ENCODE measurements at regions not wholly inside any gene's neighbourhood (a gene's known extent, or its start where the extent isn't known, plus 50 kb on each side); places are given as distances from the start of the nearest gene placed in this dataset.

- DNase-seq = no peak
- Histone ChIP-seq H3K36me3 (no peaks in the 10 kb centered on the region), H3K4me3 (no peak overlapping the region), H3K27me3 (replicated peaks in 1 of 7) (peaks cover 0 to 5% (median 0%) of the 10 kb centered on the region in 7 donors), H3K4me1 (peaks cover 0 to 4% (median 0%) of the 10 kb centered on the region in 6 donors), H3K9me3 (peaks cover 0 to 36% (median 30%) of the 10 kb centered on the region in 8 donors), H3K27ac (peak overlapping the region in 7 of 8 donors; percentile 29 to 67 (median 54))
- intact Hi-C loops (cut with DNase I; ENCODE audit: low total_unique reads) = no loop called here
- TF ChIP-seq CTCF (IDR thresholded peaks at IDR 0.05 in 8 of 11, conservative IDR thresholded peaks at IDR 0.05 in 3 of 11) (no peak), POLR2A (IDR thresholded peaks at IDR 0.05) (no peak), POLR2AphosphoS5 (IDR thresholded peaks at IDR 0.05) (no peak)
- WGBS, 5 donors = 33 to 68% (median 46%) methylated on average over 7 of the region's 7 CpGs
Measured at GRCh38 chr6:4380881-4381281, 245.5 kb upstream of the ECI2 start.

- no peak for DNase-seq
- WGBS, 5 donors = 76 to 89% (median 83%) methylated on average over 4 of the region's 4 CpGs
- H3K36me3 ChIP-seq = no peaks in the 10 kb centered on the region
- H3K4me3 ChIP-seq = no peak overlapping the region
- H3K4me1 ChIP-seq = peaks cover 0 to 4% (median 0%) of the 10 kb centered on the region in 6 donors
- intact Hi-C loops (cut with DNase I; ENCODE audit: low total_unique reads) = no loop called here
- no peak overlapping the region for H3K27ac ChIP-seq
- peaks cover 0 to 5% (median 0%) of the 10 kb centered on the region in 7 donors for H3K27me3 ChIP-seq (replicated peaks in 1 of 7)
- no peak for TF ChIP-seq POLR2AphosphoS5 (IDR thresholded peaks at IDR 0.05)
- no peak for TF ChIP-seq CTCF (IDR thresholded peaks at IDR 0.05 in 8 of 11, conservative IDR thresholded peaks at IDR 0.05 in 3 of 11)
- TF ChIP-seq POLR2A (IDR thresholded peaks at IDR 0.05) = no peak
- peaks cover 0 to 29% (median 26%) of the 10 kb centered on the region in 8 donors for H3K9me3 ChIP-seq
Measured at GRCh38 chr6:4379958-4380357, 244.6 kb upstream of the ECI2 start.

- Histone ChIP-seq H3K4me3 (no peak overlapping the region), H3K9me3 (peaks cover 0 to 14% (median 11%) of the 10 kb centered on the region in 8 donors), H3K27me3 (replicated peaks in 1 of 7) (peaks cover 0 to 5% (median 0%) of the 10 kb centered on the region in 7 donors), H3K27ac (no peak overlapping the region), H3K4me1 (peaks cover 0 to 4% (median 0%) of the 10 kb centered on the region in 6 donors), H3K36me3 (no peaks in the 10 kb centered on the region)
- WGBS, 5 donors = 78 to 93% (median 85%) methylated on average over 12 of the region's 12 CpGs
- no peak for DNase-seq
- TF ChIP-seq CTCF (IDR thresholded peaks at IDR 0.05 in 8 of 11, conservative IDR thresholded peaks at IDR 0.05 in 3 of 11) (no peak), POLR2AphosphoS5 (IDR thresholded peaks at IDR 0.05) (no peak), POLR2A (IDR thresholded peaks at IDR 0.05) (no peak)
- intact Hi-C loops (cut with DNase I; ENCODE audit: low total_unique reads) = no loop called here
Measured at GRCh38 chr6:4378319-4378996, 243.1 kb upstream of the ECI2 start.

GRCh38 chr6:4377603-4378002, 242.2 kb upstream of the ECI2 start:
- WGBS, 5 donors = 40 to 60% (median 48%) methylated on average over 3 of the region's 3 CpGs
- intact Hi-C loops (cut with DNase I; ENCODE audit: low total_unique reads) = no loop called here
- no peak overlapping the region for H3K27ac ChIP-seq

More at GRCh38 chr6:4377603-4378002, 242.2 kb upstream of the ECI2 start:
- H3K36me3 ChIP-seq = no peaks in the 10 kb centered on the region
- H3K9me3 ChIP-seq = peaks cover 0 to 5% (median 2%) of the 10 kb centered on the region in 8 donors
- no peak for DNase-seq
- no peak overlapping the region for H3K4me3 ChIP-seq
- no peak for TF ChIP-seq CTCF (IDR thresholded peaks at IDR 0.05 in 8 of 11, conservative IDR thresholded peaks at IDR 0.05 in 3 of 11)
- TF ChIP-seq POLR2A (IDR thresholded peaks at IDR 0.05) = no peak
- no peak for TF ChIP-seq POLR2AphosphoS5 (IDR thresholded peaks at IDR 0.05)
- H3K4me1 ChIP-seq = peaks cover 0 to 4% (median 0%) of the 10 kb centered on the region in 6 donors
- H3K27me3 ChIP-seq (replicated peaks in 1 of 7) = peaks cover 0 to 5% (median 0%) of the 10 kb centered on the region in 7 donors

Measured in spleen (tissue), 11 donors.